IMR-90 (cell line): ENCODE measurements at regions not wholly inside any gene's neighbourhood (a gene's known extent, or its start where the extent isn't known, plus 50 kb on each side); places are given as distances from the start of the nearest gene placed in this dataset.

Experiments
- ATAC-seq: fragments of 200-7000 bp; cut with Tn5 transposase; 2 replicates; pipeline ENCODE4 v1.9.1; 2020; ENCODE audit warnings: low read depth, mild to moderate bottlenecking, moderate library complexity
- BruUV-seq: library from RNA; stranded (reverse); fragments of 400-500 nt; replicated peaks from 2 replicates; lab custom pipeline; 2021; lab: Mats Ljungman, UMichigan
- CTCF ChIA-PET: fragments of 300-600 bp; formaldehyde crosslinking; extraction: SDS; loops from one replicate; lab custom pipeline; 2021; ENCODE audit warnings: antibody characterized with exemption; lab: Yijun Ruan, JAX
- POLR2A ChIA-PET: fragments of 300-600 bp; sonication (Branson Sonifier 250); formaldehyde crosslinking; loops from one replicate; lab custom pipeline; 2022; ENCODE audit warnings: antibody characterized with exemption; ENCODE audit not compliant: unreplicated experiment; lab: Charles Lee
- DNase-seq: peaks from one replicate; pipeline ENCODE4 v3.0.0; 2013
- H2AFZ ChIP-seq: replicated peaks from 2 replicates; pipeline ENCODE3; 2013; ENCODE audit warnings: low read length, mild to moderate bottlenecking; ENCODE audit not compliant: poor library complexity
- H2AK5ac ChIP-seq: 2 replicates; pipeline ENCODE4 v1.6.1; 2013; ENCODE audit warnings: low read depth, low read length, inconsistent platforms
- H2AK9ac ChIP-seq: replicated peaks from 2 replicates; pipeline ENCODE3; 2013; ENCODE audit warnings: mild to moderate bottlenecking, low read depth, low read length, moderate library complexity; ENCODE audit not compliant: poor library complexity
- H2BK120ac ChIP-seq: 2 replicates; pipeline ENCODE4 v1.6.1; 2013; ENCODE audit warnings: low read depth, low read length, inconsistent platforms
- H2BK15ac ChIP-seq: 3 replicates; pipeline ENCODE4 v1.6.1; 2013; ENCODE audit warnings: low read depth, low read length, inconsistent platforms
- H2BK20ac ChIP-seq: 2 replicates; pipeline ENCODE4 v1.6.1; 2013; ENCODE audit warnings: low read depth, mild to moderate bottlenecking, inconsistent platforms, low read length, moderate library complexity
- H2BK5ac ChIP-seq: 2 replicates; pipeline ENCODE4 v1.6.1; 2013; ENCODE audit warnings: mild to moderate bottlenecking, low read depth, low read length, inconsistent platforms; ENCODE audit not compliant: poor library complexity, severe bottlenecking
- H3K14ac ChIP-seq: replicated peaks from 2 replicates; pipeline ENCODE4 v1.6.1; 2013; ENCODE audit warnings: low read depth, low read length, inconsistent platforms
- H3K18ac ChIP-seq: 2 replicates; pipeline ENCODE4 v1.6.1; 2013; ENCODE audit warnings: low read depth, low read length, control low read depth
- H3K23ac ChIP-seq: 2 replicates; pipeline ENCODE4 v1.6.1; 2013; ENCODE audit warnings: low read depth, low read length, inconsistent platforms
- H3K27ac ChIP-seq: 2 replicates; pipeline ENCODE4 v1.5.1; 2013; ENCODE audit warnings: mild to moderate bottlenecking, control low read depth, low read length; ENCODE audit not compliant: insufficient read depth
- H3K27me3 ChIP-seq: 2 replicates; pipeline ENCODE4 v1.6.1; 2013; ENCODE audit warnings: low read length; ENCODE audit not compliant: control insufficient read depth, insufficient read depth
- H3K36me3 ChIP-seq: 2 replicates; pipeline ENCODE4 v1.6.1; 2013; ENCODE audit warnings: low read length, mixed read lengths; ENCODE audit not compliant: control insufficient read depth, insufficient read depth
- H3K4ac ChIP-seq: 2 replicates; pipeline ENCODE4 v1.6.1; 2013; ENCODE audit warnings: low read depth, low read length, inconsistent platforms
- H3K4me1 ChIP-seq: 2 replicates; pipeline ENCODE4 v1.6.1; 2013; ENCODE audit warnings: low read length, mixed read lengths; ENCODE audit not compliant: control insufficient read depth, insufficient read depth
- H3K4me2 ChIP-seq: 2 replicates; pipeline ENCODE4 v1.6.1; 2013; ENCODE audit warnings: low read depth, mild to moderate bottlenecking, control low read depth, low read length, moderate library complexity
- H3K4me3 ChIP-seq: 2 replicates; pipeline ENCODE4 v1.5.1; 2013; ENCODE audit warnings: low read depth, mild to moderate bottlenecking, control low read depth, low read length, moderate library complexity; ENCODE audit not compliant: insufficient read depth
- H3K56ac ChIP-seq: 2 replicates; pipeline ENCODE4 v1.6.1; 2013; ENCODE audit warnings: low read length, inconsistent platforms; ENCODE audit not compliant: insufficient read depth; ENCODE audit errors: extremely low read depth
- H3K79me1 ChIP-seq, 2 experiments: 2 replicates each; pipeline ENCODE4 v1.6.1; 2013; ENCODE audit warnings: low read length in 2 of 2, inconsistent platforms in 1 of 2, low read depth in 1 of 2
- H3K9ac ChIP-seq: 2 replicates; pipeline ENCODE4 v1.6.1; 2013; ENCODE audit warnings: low read depth, low read length, control low read depth
- H3K9me1 ChIP-seq: 2 replicates; pipeline ENCODE4 v1.6.1; 2013; ENCODE audit warnings: low read length, inconsistent platforms; ENCODE audit not compliant: insufficient read depth
- H3K9me3 ChIP-seq: 2 replicates; pipeline ENCODE4 v1.6.1; 2013; ENCODE audit warnings: low read length; ENCODE audit not compliant: control insufficient read depth, insufficient read depth
- H4K20me1 ChIP-seq: 2 replicates; pipeline ENCODE4 v1.6.1; 2013; ENCODE audit warnings: low read length, inconsistent platforms; ENCODE audit not compliant: insufficient read depth
- H4K5ac ChIP-seq: 2 replicates; pipeline ENCODE4 v1.6.1; 2013; ENCODE audit warnings: mild to moderate bottlenecking, low read depth, low read length, control low read depth
- H4K8ac ChIP-seq, 2 experiments: 2 replicates each; pipeline ENCODE4 v1.6.1; 2013; ENCODE audit warnings: low read depth in 2 of 2, low read length in 2 of 2, control low read depth in 1 of 2, inconsistent platforms in 1 of 2
- H4K91ac ChIP-seq: 2 replicates; pipeline ENCODE4 v1.6.1; 2013; ENCODE audit warnings: low read depth, low read length, inconsistent platforms; ENCODE audit not compliant: insufficient read depth
- BHLHE40 ChIP-seq: fragments of 150-350 bp; IDR thresholded peaks from 2 replicates; pipeline ENCODE4 v1.6.1; 2016; ENCODE audit warnings: mild to moderate bottlenecking, low read depth, low read length
- CHD1 ChIP-seq: IDR thresholded peaks from 2 replicates; pipeline ENCODE4 v1.6.1; 2012; ENCODE audit warnings: low read depth, low read length, improper control_type of control experiment
- CTCF ChIP-seq: conservative IDR thresholded peaks from 2 replicates; pipeline ENCODE4 v1.5.1; 2012; ENCODE audit warnings: mild to moderate bottlenecking, low read depth, low read length, improper control_type of control experiment
- ELK1 ChIP-seq: fragments of 150-350 bp; IDR thresholded peaks from 2 replicates; pipeline ENCODE4 v1.6.1; 2016; ENCODE audit warnings: low read depth, mild to moderate bottlenecking, low read length, moderate library complexity, borderline replicate concordance
- FOS ChIP-seq: fragments of 150-350 bp; IDR thresholded peaks from 2 replicates; pipeline ENCODE4 v1.6.1; 2016; ENCODE audit warnings: low read depth, low read length
- MAFK ChIP-seq: IDR thresholded peaks from 2 replicates; pipeline ENCODE4 v1.6.1; 2012; ENCODE audit warnings: low read depth, low read length, improper control_type of control experiment
- MAZ ChIP-seq: IDR thresholded peaks from 2 replicates; pipeline ENCODE4 v1.6.1; 2012; ENCODE audit warnings: low read depth, mild to moderate bottlenecking, low read length, improper control_type of control experiment, moderate library complexity, borderline replicate concordance
- MXI1 ChIP-seq: IDR thresholded peaks from 2 replicates; pipeline ENCODE4 v1.6.1; 2012; ENCODE audit warnings: low read depth, mild to moderate bottlenecking, low read length, moderate library complexity, borderline replicate concordance
- NFE2L2 ChIP-seq: fragments of 150-350 bp; IDR thresholded peaks from 2 replicates; pipeline ENCODE4 v1.6.1; 2016; ENCODE audit warnings: low read depth, mild to moderate bottlenecking, low read length
- POLR2A ChIP-seq: IDR thresholded peaks from 2 replicates; pipeline ENCODE4 v1.6.1; 2012; ENCODE audit warnings: mild to moderate bottlenecking, low read depth, low read length
- RAD21 ChIP-seq: IDR thresholded peaks from 2 replicates; pipeline ENCODE4 v1.6.1; 2012; ENCODE audit warnings: low read length, improper control_type of control experiment
- RCOR1 ChIP-seq: IDR thresholded peaks from 2 replicates; pipeline ENCODE4 v1.6.1; 2012; ENCODE audit warnings: mild to moderate bottlenecking, low read length, improper control_type of control experiment; ENCODE audit not compliant: insufficient replicate concordance
- RFX5 ChIP-seq: IDR thresholded peaks from 2 replicates; pipeline ENCODE4 v1.8.0; 2012; ENCODE audit warnings: low read depth, mild to moderate bottlenecking, low read length, moderate library complexity
- SMC3 ChIP-seq: fragments of 150-350 bp; IDR thresholded peaks from 2 replicates; pipeline ENCODE4 v1.6.1; 2016; ENCODE audit warnings: low read depth, mild to moderate bottlenecking, antibody characterized with exemption, low read length, moderate library complexity
- USF2 ChIP-seq: fragments of 150-350 bp; IDR thresholded peaks from 2 replicates; pipeline ENCODE4 v1.6.1; 2017; ENCODE audit warnings: mild to moderate bottlenecking, antibody characterized with exemption, low read length, low read depth
- WGBS, 2 experiments: methylation state at CpG; one replicate each; pipeline versions ENCODE4 v1.1.5 to v1.1.7; 2013; ENCODE audit warnings: missing lambda C conversion rate in 2 of 2; ENCODE audit not compliant: insufficient read length in 1 of 2; ENCODE audit errors: extremely low coverage in 2 of 2; 5-methylcytosine and 5-hydroxymethylcytosine counted together
- dilution Hi-C: fragments of 300-500 bp; cut with HindIII; formaldehyde crosslinking; loops from one replicate; pipeline ENCODE4 v1.14.3; 2018; ENCODE audit warnings: low sequenced_read_pairs; ENCODE audit not compliant: unreplicated experiment
- in situ Hi-C: fragments of 300-500 bp; cut with MboI; formaldehyde crosslinking; loops from 3 replicates; pipeline ENCODE4 v1.14.3; 2019; ENCODE audit warnings: low sequenced_read_pairs, inconsistent platforms, mixed read lengths
- intact Hi-C: fragments of 100-400 bp; cut with micrococcal nuclease; formaldehyde crosslinking; loops from 2 replicates; pipeline ENCODE4 v1.10.0; 2022

- Histone ChIP-seq H3K4me2 (no peak overlapping the region), H3K9me3 (no peaks in the 10 kb centered on the region), H3K27me3 (peaks cover 1% of the 10 kb centered on the region; the same call in 1 of the 2 replicates), H3K56ac (no peak overlapping the region), H2AK5ac (no peak overlapping the region), H2BK20ac (no peak overlapping the region), H3K9ac (no peak overlapping the region), H2AK9ac (no peak overlapping the region), H3K4ac (no peak overlapping the region), H2AFZ (no peak overlapping the region), H4K91ac (no peak overlapping the region), H3K23ac (no peak overlapping the region), H4K8ac (no peak overlapping the region), H3K27ac (no peak overlapping the region), H3K18ac (no peak overlapping the region), H4K20me1 (no peaks in the 10 kb centered on the region), H3K9me1 (no peaks in the 10 kb centered on the region), H3K4me1 (no peaks in the 10 kb centered on the region), H3K14ac (no peak overlapping the region), H3K36me3 (no peaks in the 10 kb centered on the region), H2BK120ac (no peak overlapping the region), H3K4me3 (no peak overlapping the region), H3K79me1 (no peaks in the 10 kb centered on the region), H2BK15ac (no peak overlapping the region), H4K5ac (no peak overlapping the region), H2BK5ac (no peak overlapping the region)
- POLR2A ChIA-PET: no interaction called here
- DNase-seq: peak; percentile 63
- in situ Hi-C loops (no loop called here), intact Hi-C loops (no loop called here), dilution Hi-C loops (no loop called here)
- CTCF ChIA-PET: interaction anchor here (0.9 kb wide), 1 partner anchor 12 kb away, joined by 3 read pairs; no protein-coding TSS in a partner anchor
- TF ChIP-seq NFE2L2 (no peak), BHLHE40 (no peak), SMC3 (no peak), MAFK (no peak), USF2 (no peak), RAD21 (no peak), MXI1 (no peak), RFX5 (no peak), CTCF (no peak), ELK1 (no peak), FOS (no peak), POLR2A (no peak), CHD1 (no peak), MAZ (no peak), RCOR1 (no peak)
- BruUV-seq: no TSS peak
- WGBS, 2 experiments: 15% methylated on average over 5 of the region's 6 CpGs; no CpG with 5 or more reads in 1 of the 2 experiments
- peak; percentile 74 for ATAC-seq
Observed at GRCh38 chr2:121999264-121999663, 243.8 kb downstream of the TSN start.
